SK-N-SH treated with all-trans-retinoic acid at 6 μM for 48 hours (cell line): ENCODE measurements at regions not wholly inside any gene's neighbourhood (a gene's known extent, or its start where the extent isn't known, plus 50 kb on each side); places are given as distances from the start of the nearest gene placed in this dataset.

Experiments used
- ATAC-seq: fragments of 200-7000 bp; cut with Tn5 transposase; 3 replicates; pipeline ENCODE4 v1.9.1; 2020; ENCODE audit warnings: mild to moderate bottlenecking, moderate library complexity
- ARNTL ChIP-seq: fragments of 450-650 bp; formaldehyde crosslinking; IDR thresholded peaks from 2 replicates; pipeline ENCODE4 v1.5.0; 2020; ENCODE audit warnings: low read depth, mild to moderate bottlenecking, moderate library complexity, borderline replicate concordance
- BACH2 ChIP-seq: fragments of 250-450 bp; sonication (Bioruptor Pico); IDR thresholded peaks from 2 replicates; pipeline ENCODE4 v1.9.0; 2021; ENCODE audit warnings: mild to moderate bottlenecking, borderline replicate concordance
- CSDC2 ChIP-seq: fragments of 250-450 bp; sonication (Bioruptor Pico); IDR thresholded peaks from 2 replicates; pipeline ENCODE4 v1.5.0; 2020; ENCODE audit warnings: mild to moderate bottlenecking, moderate library complexity
- ESRRG ChIP-seq: fragments of 250-450 bp; sonication (Bioruptor Pico); IDR thresholded peaks from 2 replicates; pipeline ENCODE4 v1.6.1; 2021; ENCODE audit warnings: mild to moderate bottlenecking
- GLIS3 ChIP-seq: fragments of 250-450 bp; sonication (Bioruptor Pico); IDR thresholded peaks from 2 replicates; pipeline ENCODE4 v1.5.0; 2020; ENCODE audit warnings: mild to moderate bottlenecking, moderate library complexity
- ISL1 ChIP-seq: fragments of 250-450 bp; sonication (Bioruptor Pico); IDR thresholded peaks from 2 replicates; pipeline ENCODE4 v2.1.2; 2022; ENCODE audit warnings: mild to moderate bottlenecking, moderate library complexity
- OSR1 ChIP-seq: fragments of 250-450 bp; sonication (Bioruptor Pico); IDR thresholded peaks from 2 replicates; pipeline ENCODE4 v1.8.0; 2022; ENCODE audit warnings: moderate library complexity, mild to moderate bottlenecking, inconsistent platforms
- PPARA ChIP-seq: fragments of 250-450 bp; sonication (Bioruptor Pico); IDR thresholded peaks from 2 replicates; pipeline ENCODE4 v1.5.0; 2020; ENCODE audit warnings: mild to moderate bottlenecking, borderline replicate concordance
- RARB ChIP-seq: fragments of 250-450 bp; sonication (Bioruptor Pico); IDR thresholded peaks from 2 replicates; pipeline ENCODE4 v1.8.0; 2021; ENCODE audit warnings: mild to moderate bottlenecking, moderate library complexity
- TCF4 ChIP-seq: fragments of 250-450 bp; sonication (Bioruptor Pico); IDR thresholded peaks from 2 replicates; pipeline ENCODE4 v1.8.0; 2021; ENCODE audit warnings: mild to moderate bottlenecking, moderate library complexity, borderline replicate concordance
- TOX ChIP-seq: fragments of 250-450 bp; sonication (Bioruptor Pico); IDR thresholded peaks from 2 replicates; pipeline ENCODE4 v1.8.0; 2021; ENCODE audit warnings: mild to moderate bottlenecking, moderate library complexity, borderline replicate concordance
- ZC3H10 ChIP-seq: fragments of 250-450 bp; sonication (Bioruptor Pico); IDR thresholded peaks from 2 replicates; pipeline ENCODE4 v1.5.1; 2021; ENCODE audit warnings: mild to moderate bottlenecking, moderate library complexity
- ZFP3 ChIP-seq: fragments of 250-450 bp; sonication (Bioruptor Pico); IDR thresholded peaks from 2 replicates; pipeline ENCODE4 v1.5.0; 2020; ENCODE audit warnings: mild to moderate bottlenecking, moderate library complexity
- ZFP30 ChIP-seq: fragments of 450-650 bp; formaldehyde crosslinking; IDR thresholded peaks from 2 replicates; pipeline ENCODE4 v1.5.0; 2022; ENCODE audit warnings: mild to moderate bottlenecking, moderate library complexity
- ZNF565 ChIP-seq: fragments of 450-650 bp; formaldehyde crosslinking; conservative IDR thresholded peaks from 2 replicates; pipeline ENCODE4 v1.5.0; 2020; ENCODE audit warnings: low read depth, mild to moderate bottlenecking, moderate library complexity
- ZNF70 ChIP-seq: fragments of 450-650 bp; formaldehyde crosslinking; IDR thresholded peaks from 2 replicates; pipeline ENCODE4 v1.5.0; 2020; ENCODE audit warnings: mild to moderate bottlenecking, moderate library complexity
- ZNF8 ChIP-seq: fragments of 450-650 bp; formaldehyde crosslinking; IDR thresholded peaks from 2 replicates; pipeline ENCODE4 v1.5.0; 2020; ENCODE audit warnings: mild to moderate bottlenecking, moderate library complexity
- TF ChIP-seq, protein P1 (sequence below): fragments of 250-450 bp; sonication (Bioruptor Pico); IDR thresholded peaks from 2 replicates; pipeline ENCODE4 v1.8.0; 2021; ENCODE audit warnings: low read depth, mild to moderate bottlenecking, moderate library complexity, borderline replicate concordance
- TF ChIP-seq, protein P2 (sequence below): fragments of 250-450 bp; sonication (Bioruptor Pico); IDR thresholded peaks from 2 replicates; pipeline ENCODE4 v1.5.1; 2020; ENCODE audit warnings: low read depth, mild to moderate bottlenecking, moderate library complexity
- TF ChIP-seq, protein P3 (sequence below): fragments of 250-450 bp; sonication (Bioruptor Pico); IDR thresholded peaks from 2 replicates; pipeline ENCODE4 v1.8.0; 2020; ENCODE audit warnings: mild to moderate bottlenecking, moderate library complexity, borderline replicate concordance
- TF ChIP-seq, protein P4 (sequence below): fragments of 250-450 bp; sonication (Bioruptor Pico); IDR thresholded peaks from 2 replicates; pipeline ENCODE4 v1.5.1; 2021; ENCODE audit warnings: mild to moderate bottlenecking, moderate library complexity

DNA sequence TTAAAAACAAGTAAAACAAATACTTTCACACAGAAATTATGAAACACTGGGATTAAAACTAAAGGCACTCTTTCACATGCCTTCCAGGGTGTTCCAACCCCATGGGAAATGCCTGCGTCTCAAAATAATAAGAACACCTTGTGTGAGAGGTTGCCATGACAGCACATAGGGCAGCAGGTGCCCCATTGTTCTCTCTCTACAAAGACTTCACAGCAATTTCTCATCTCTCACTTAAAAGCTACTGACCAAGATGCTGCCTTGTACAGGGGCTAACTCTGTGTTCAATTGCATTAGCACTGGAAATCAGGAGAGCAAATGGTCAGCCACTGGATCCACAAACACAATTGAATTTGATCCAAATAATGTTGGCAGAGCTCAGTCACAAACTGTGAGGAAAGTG lies 102.5 kb upstream of the GALNTL6 start (continued):
- TF ChIP-seq, protein P1, sequence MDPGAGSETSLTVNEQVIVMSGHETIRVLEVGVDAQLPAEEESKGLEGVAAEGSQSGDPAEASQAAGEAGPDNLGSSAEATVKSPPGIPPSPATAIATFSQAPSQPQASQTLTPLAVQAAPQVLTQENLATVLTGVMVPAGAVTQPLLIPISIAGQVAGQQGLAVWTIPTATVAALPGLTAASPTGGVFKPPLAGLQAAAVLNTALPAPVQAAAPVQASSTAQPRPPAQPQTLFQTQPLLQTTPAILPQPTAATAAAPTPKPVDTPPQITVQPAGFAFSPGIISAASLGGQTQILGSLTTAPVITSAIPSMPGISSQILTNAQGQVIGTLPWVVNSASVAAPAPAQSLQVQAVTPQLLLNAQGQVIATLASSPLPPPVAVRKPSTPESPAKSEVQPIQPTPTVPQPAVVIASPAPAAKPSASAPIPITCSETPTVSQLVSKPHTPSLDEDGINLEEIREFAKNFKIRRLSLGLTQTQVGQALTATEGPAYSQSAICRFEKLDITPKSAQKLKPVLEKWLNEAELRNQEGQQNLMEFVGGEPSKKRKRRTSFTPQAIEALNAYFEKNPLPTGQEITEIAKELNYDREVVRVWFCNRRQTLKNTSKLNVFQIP, result no peak
- no peak for TF ChIP-seq ZNF70 (CRISPR knock-in tag)
- TF ChIP-seq, protein P2, sequence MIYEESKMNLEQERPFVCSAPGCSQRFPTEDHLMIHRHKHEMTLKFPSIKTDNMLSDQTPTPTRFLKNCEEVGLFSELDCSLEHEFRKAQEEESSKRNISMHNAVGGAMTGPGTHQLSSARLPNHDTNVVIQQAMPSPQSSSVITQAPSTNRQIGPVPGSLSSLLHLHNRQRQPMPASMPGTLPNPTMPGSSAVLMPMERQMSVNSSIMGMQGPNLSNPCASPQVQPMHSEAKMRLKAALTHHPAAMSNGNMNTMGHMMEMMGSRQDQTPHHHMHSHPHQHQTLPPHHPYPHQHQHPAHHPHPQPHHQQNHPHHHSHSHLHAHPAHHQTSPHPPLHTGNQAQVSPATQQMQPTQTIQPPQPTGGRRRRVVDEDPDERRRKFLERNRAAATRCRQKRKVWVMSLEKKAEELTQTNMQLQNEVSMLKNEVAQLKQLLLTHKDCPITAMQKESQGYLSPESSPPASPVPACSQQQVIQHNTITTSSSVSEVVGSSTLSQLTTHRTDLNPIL (CRISPR knock-in tag), result no peak
- no peak for TF ChIP-seq ESRRG (CRISPR knock-in tag)
- no peak for TF ChIP-seq RARB (CRISPR knock-in tag)
- no peak for TF ChIP-seq PPARA

DNA sequence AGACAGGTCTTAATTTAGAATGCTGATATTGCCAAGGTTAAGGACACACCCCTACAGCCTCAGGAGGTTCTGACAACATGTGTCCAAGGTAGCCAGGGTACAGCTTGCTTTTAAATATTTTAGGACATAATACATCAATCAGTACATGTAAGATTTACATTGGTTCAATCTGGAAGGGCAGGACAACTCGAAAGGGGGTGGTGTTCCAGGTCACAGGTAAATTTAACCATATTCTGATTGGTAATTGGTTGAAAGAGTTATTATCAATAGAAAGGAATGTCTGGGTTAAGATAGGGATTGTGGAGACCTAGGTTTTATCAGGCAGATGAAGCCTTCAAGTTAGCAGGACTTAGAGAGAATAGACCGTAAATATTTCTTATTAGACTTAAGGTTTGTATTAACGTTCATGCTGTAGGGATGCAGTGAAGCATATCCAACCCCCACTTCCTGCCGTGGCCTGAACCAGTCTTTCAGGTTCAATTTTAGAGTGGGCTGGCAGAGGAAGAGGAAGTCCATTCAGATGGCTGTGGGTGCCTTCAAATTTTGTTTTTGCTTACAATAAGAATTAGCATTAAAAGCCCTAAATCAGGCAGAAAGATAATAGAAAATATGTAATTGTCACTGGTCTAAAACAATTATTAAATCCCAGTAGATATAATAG lies 136.5 kb upstream of the GALNTL6 start:
- no peak for ATAC-seq
- TF ChIP-seq BACH2, result no peak
- TF ChIP-seq, protein P3, sequence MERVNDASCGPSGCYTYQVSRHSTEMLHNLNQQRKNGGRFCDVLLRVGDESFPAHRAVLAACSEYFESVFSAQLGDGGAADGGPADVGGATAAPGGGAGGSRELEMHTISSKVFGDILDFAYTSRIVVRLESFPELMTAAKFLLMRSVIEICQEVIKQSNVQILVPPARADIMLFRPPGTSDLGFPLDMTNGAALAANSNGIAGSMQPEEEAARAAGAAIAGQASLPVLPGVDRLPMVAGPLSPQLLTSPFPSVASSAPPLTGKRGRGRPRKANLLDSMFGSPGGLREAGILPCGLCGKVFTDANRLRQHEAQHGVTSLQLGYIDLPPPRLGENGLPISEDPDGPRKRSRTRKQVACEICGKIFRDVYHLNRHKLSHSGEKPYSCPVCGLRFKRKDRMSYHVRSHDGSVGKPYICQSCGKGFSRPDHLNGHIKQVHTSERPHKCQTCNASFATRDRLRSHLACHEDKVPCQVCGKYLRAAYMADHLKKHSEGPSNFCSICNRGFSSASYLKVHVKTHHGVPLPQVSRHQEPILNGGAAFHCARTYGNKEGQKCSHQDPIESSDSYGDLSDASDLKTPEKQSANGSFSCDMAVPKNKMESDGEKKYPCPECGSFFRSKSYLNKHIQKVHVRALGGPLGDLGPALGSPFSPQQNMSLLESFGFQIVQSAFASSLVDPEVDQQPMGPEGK (CRISPR knock-in tag), result no peak
- no peak for TF ChIP-seq ZC3H10 (CRISPR knock-in tag)
- no peak for TF ChIP-seq TOX
- TF ChIP-seq, protein P1, result no peak
- TF ChIP-seq, all 23 proteins: peak for 0

DNA sequence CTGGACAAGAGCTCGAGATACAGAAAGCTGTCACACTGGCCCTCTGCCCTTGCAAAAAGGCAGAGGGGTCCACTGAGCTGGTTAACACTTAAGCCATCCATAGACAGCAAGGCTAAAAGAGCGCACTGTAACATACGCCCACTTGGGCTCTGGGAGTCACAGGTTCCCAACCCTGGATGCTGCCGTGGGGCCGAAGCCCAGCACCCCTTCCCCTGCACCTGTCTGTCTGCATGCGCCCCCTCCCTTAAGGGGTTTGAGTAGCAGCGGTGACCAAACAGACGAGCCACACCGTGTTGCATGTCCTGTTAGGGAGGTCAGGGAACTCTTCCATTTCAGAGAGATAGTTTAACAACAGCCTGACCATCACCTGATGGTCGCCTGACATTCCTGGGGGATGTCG lies 138.4 kb upstream of the GALNTL6 start:
- no peak for ATAC-seq

DNA sequence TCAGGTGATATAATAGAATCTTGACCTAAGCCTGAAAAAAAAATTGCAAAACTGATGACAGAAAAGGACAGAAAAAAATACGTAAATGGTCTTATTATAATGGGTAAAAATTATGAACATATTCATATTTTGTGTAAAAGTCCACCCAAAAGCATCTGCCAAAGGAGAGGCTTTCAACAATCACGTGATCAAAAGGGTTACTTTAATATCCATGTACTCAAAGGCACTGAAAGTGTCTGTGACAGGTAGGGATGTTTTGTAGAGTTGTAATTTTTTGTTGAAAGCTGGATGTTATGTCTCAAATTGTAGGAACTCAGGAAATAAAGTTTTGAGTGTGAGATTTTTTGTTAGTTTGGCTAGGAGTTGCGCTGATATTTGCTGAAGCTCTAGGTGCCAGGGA lies 144.8 kb upstream of the GALNTL6 start:
- TF ChIP-seq GLIS3, result no peak
- no peak for TF ChIP-seq OSR1 (CRISPR knock-in tag)
- TF ChIP-seq ZNF70 (CRISPR knock-in tag), result no peak
- TF ChIP-seq, protein P2 (CRISPR knock-in tag), result no peak
- TF ChIP-seq ZNF565 (CRISPR knock-in tag), result no peak
- TF ChIP-seq BACH2, result no peak
- TF ChIP-seq ARNTL, result no peak
- TF ChIP-seq ESRRG (CRISPR knock-in tag), result no peak
- no peak for TF ChIP-seq ZC3H10 (CRISPR knock-in tag)
- no peak for TF ChIP-seq ZNF8 (CRISPR knock-in tag)
- no peak for TF ChIP-seq CSDC2 (CRISPR knock-in tag)
- no peak for TF ChIP-seq RARB (CRISPR knock-in tag)
- TF ChIP-seq TOX, result no peak
- TF ChIP-seq ZFP3, result no peak
- TF ChIP-seq, protein P4, sequence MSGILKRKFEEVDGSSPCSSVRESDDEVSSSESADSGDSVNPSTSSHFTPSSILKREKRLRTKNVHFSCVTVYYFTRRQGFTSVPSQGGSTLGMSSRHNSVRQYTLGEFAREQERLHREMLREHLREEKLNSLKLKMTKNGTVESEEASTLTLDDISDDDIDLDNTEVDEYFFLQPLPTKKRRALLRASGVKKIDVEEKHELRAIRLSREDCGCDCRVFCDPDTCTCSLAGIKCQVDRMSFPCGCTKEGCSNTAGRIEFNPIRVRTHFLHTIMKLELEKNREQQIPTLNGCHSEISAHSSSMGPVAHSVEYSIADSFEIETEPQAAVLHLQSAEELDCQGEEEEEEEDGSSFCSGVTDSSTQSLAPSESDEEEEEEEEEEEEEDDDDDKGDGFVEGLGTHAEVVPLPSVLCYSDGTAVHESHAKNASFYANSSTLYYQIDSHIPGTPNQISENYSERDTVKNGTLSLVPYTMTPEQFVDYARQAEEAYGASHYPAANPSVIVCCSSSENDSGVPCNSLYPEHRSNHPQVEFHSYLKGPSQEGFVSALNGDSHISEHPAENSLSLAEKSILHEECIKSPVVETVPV (CRISPR knock-in tag), result no peak
- no peak for TF ChIP-seq TCF4 (CRISPR knock-in tag)
- TF ChIP-seq PPARA, result no peak
- TF ChIP-seq ISL1 (CRISPR knock-in tag), result no peak
- TF ChIP-seq, protein P1, result no peak
- no peak for ATAC-seq

More for the DNA sequence above, 138.4 kb upstream of the GALNTL6 start:
- no peak for TF ChIP-seq ZFP3
- TF ChIP-seq ZNF8 (CRISPR knock-in tag), result no peak
- TF ChIP-seq ISL1 (CRISPR knock-in tag), result no peak
- TF ChIP-seq CSDC2 (CRISPR knock-in tag), result no peak
- TF ChIP-seq, protein P3 (CRISPR knock-in tag), result no peak
- TF ChIP-seq ZFP30 (CRISPR knock-in tag), result no peak
